HepG2 (cell line): ENCODE measurements at regions not wholly inside any gene's neighbourhood (a gene's known extent, or its start where the extent isn't known, plus 50 kb on each side); places are given as distances from the start of the nearest gene placed in this dataset.

Experiments
- ATAC-seq: fragments of 200-7000 bp; cut with Tn5 transposase; 3 replicates; pipeline ENCODE4 v1.9.1; 2020; ENCODE audit warnings: mild to moderate bottlenecking, moderate library complexity
- BruUV-seq: library from RNA; stranded (reverse); fragments of 400-500 nt; replicated peaks from 2 replicates; lab custom pipeline; 2021; lab: Mats Ljungman, UMichigan
- CTCF ChIA-PET: fragments of 300-600 bp; formaldehyde crosslinking; extraction: SDS; loops from one replicate; lab custom pipeline; 2021; ENCODE audit warnings: low total read pairs, inconsistent platforms, low intra/inter-chr PET ratio; lab: Yijun Ruan, JAX
- POLR2A ChIA-PET: fragments of 350-600 bp; sonication (Branson Sonifier 250); formaldehyde crosslinking; loops from one replicate; lab custom pipeline; 2020; ENCODE audit warnings: antibody characterized with exemption, inconsistent platforms; lab: Yijun Ruan, JAX
- DNase-seq: peaks from one replicate; pipeline ENCODE4 v3.0.0-alpha.2; 2015; ENCODE audit warnings: low spot score
- FAIRE-seq: peaks from 3 replicates; lab custom pipeline; 2011; peaks lifted over from hg19 to GRCh38; lab: Jason Lieb, UNC
- H2AFZ ChIP-seq: one replicate; pipeline ENCODE4 v1.6.1; 2011; ENCODE audit warnings: low read length, inconsistent platforms
- H3K27ac ChIP-seq: fragments of 300-600 bp; 3 replicates; pipeline ENCODE4 v1.8.0; 2011; ENCODE audit warnings: mixed run types, mild to moderate bottlenecking, mixed read lengths, low read length, inconsistent platforms; ENCODE audit not compliant: insufficient read depth; ENCODE audit errors: extremely low read length
- H3K27me3 ChIP-seq, 2 experiments: fragments of 200-600 bp in 1 of 2; 2 replicates in 1 of 2; 3 replicates in 1 of 2; pipeline versions ENCODE4 v1.6.0 to v1.8.0; 2011; ENCODE audit warnings: low read length in 2 of 2, mild to moderate bottlenecking in 2 of 2, moderate library complexity in 2 of 2, inconsistent platforms in 1 of 2; ENCODE audit not compliant: insufficient read depth in 2 of 2, control insufficient read depth in 1 of 2
- H3K36me3 ChIP-seq, 2 experiments: fragments of 200-600 bp in 1 of 2; replicated peaks in 1 of 2; 2 replicates in 1 of 2; 3 replicates in 1 of 2; pipeline versions ENCODE4 v1.5.1 to v1.8.0; 2011; ENCODE audit warnings: low read length in 2 of 2, inconsistent platforms in 1 of 2; ENCODE audit not compliant: insufficient read depth in 2 of 2, control insufficient read depth in 1 of 2
- H3K4me1 ChIP-seq: 2 replicates; pipeline ENCODE4 v1.5.1; 2012; ENCODE audit warnings: low read length, inconsistent platforms; ENCODE audit not compliant: insufficient read depth
- H3K4me2 ChIP-seq: 2 replicates; pipeline ENCODE4 v1.6.0; 2011; ENCODE audit warnings: low read depth, low read length, inconsistent platforms
- H3K4me3 ChIP-seq, 3 experiments: fragments of 200-600 bp in 1 of 3; sonication (generic), shearing (Covaris generic) in 1 of 3; replicated peaks in 1 of 3; 2 replicates each; pipeline ENCODE4 v1.5.1; 2011 to 2016; ENCODE audit warnings: low read length in 3 of 3, inconsistent platforms in 2 of 3, low read depth in 2 of 3, mild to moderate bottlenecking in 2 of 3, control low read depth in 1 of 3, mixed read lengths in 1 of 3; ENCODE audit not compliant: insufficient read depth in 1 of 3
- H3K79me2 ChIP-seq: one replicate; pipeline ENCODE4 v1.6.1; 2011; ENCODE audit warnings: low read length, inconsistent platforms; ENCODE audit not compliant: insufficient read depth
- H3K9ac ChIP-seq: 2 replicates; pipeline ENCODE4 v1.6.0; 2011; ENCODE audit warnings: mild to moderate bottlenecking, low read depth, low read length, inconsistent platforms; ENCODE audit not compliant: insufficient read depth
- H3K9me3 ChIP-seq: 2 replicates; pipeline ENCODE4 v1.5.1; 2012; ENCODE audit warnings: mild to moderate bottlenecking, low read length
- H4K20me1 ChIP-seq: 2 replicates; pipeline ENCODE4 v1.6.0; 2011; ENCODE audit warnings: inconsistent platforms, mild to moderate bottlenecking, low read length, moderate library complexity; ENCODE audit not compliant: insufficient read depth
- GPN1 ChIP-seq: sonication (generic); formaldehyde crosslinking; IDR thresholded peaks from 2 replicates; pipeline ENCODE4 v1.5.1; 2020; ENCODE audit warnings: missing genetic modification reagents, borderline replicate concordance
- HNRNPUL1 ChIP-seq: fragments of 200-400 bp; formaldehyde crosslinking; IDR thresholded peaks from 2 replicates; pipeline ENCODE4 v1.6.1; 2017; ENCODE audit warnings: low read depth, mild to moderate bottlenecking, low read length, moderate library complexity
- IKZF1 ChIP-seq: fragments of 450-650 bp; IDR thresholded peaks from 2 replicates; pipeline ENCODE4 v1.7.1; 2016
- KDM6A ChIP-seq: IDR thresholded peaks from 2 replicates; pipeline ENCODE4 v1.6.1; 2016; ENCODE audit warnings: low read depth
- MAFF ChIP-seq: IDR thresholded peaks from 2 replicates; pipeline ENCODE4 v1.6.1; 2011; ENCODE audit warnings: low read depth, low read length, improper control_type of control experiment
- MEIS2 ChIP-seq: sonication (generic); formaldehyde crosslinking; IDR thresholded peaks from 2 replicates; pipeline ENCODE4 v1.9.0; 2021; ENCODE audit warnings: mild to moderate bottlenecking, missing genetic modification reagents
- NR2F2 ChIP-seq: IDR thresholded peaks from 2 replicates; pipeline ENCODE4 v1.6.1; 2012; ENCODE audit warnings: low read depth, inconsistent platforms, borderline replicate concordance
- ZBTB38 ChIP-seq: sonication (generic); formaldehyde crosslinking; IDR thresholded peaks from 2 replicates; pipeline ENCODE4 v1.5.1; 2020; ENCODE audit warnings: mild to moderate bottlenecking, missing genetic modification reagents
- ZMYM3 ChIP-seq: sonication (generic); formaldehyde crosslinking; IDR thresholded peaks from 2 replicates; pipeline ENCODE4 v1.5.1; 2020; ENCODE audit warnings: mild to moderate bottlenecking, missing genetic modification reagents
- ZNF670 ChIP-seq: sonication (generic); formaldehyde crosslinking; IDR thresholded peaks from 2 replicates; pipeline ENCODE4 v1.8.0; 2022; ENCODE audit warnings: mild to moderate bottlenecking, missing genetic modification reagents, borderline replicate concordance
- ZNF674 ChIP-seq: sonication (generic); formaldehyde crosslinking; IDR thresholded peaks from 2 replicates; pipeline ENCODE4 v1.5.0; 2020; ENCODE audit warnings: low read depth, mild to moderate bottlenecking, missing genetic modification reagents
- ZNF749 ChIP-seq: sonication (generic); formaldehyde crosslinking; IDR thresholded peaks from 2 replicates; pipeline ENCODE4 v1.8.0; 2022; ENCODE audit warnings: mild to moderate bottlenecking, missing genetic modification reagents, moderate library complexity, borderline replicate concordance
- ZSCAN22 ChIP-seq: sonication (generic); formaldehyde crosslinking; IDR thresholded peaks from 2 replicates; pipeline ENCODE4 v1.4.0; 2020; ENCODE audit warnings: mild to moderate bottlenecking, missing genetic modification reagents
- WGBS: methylation state at CpG from one replicate; pipeline ENCODE4 v1.1.6; 2017; ENCODE audit warnings: low lambda C conversion rate; 5-methylcytosine and 5-hydroxymethylcytosine counted together
- in situ Hi-C: cut with HindIII; loops from 2 replicates; pipeline ENCODE4 v1.10.0; 2017; ENCODE audit warnings: low pct_unique_long_range_greater_than_20kb; ENCODE audit not compliant: extremely low pct_ligation_motif_present
- intact Hi-C: fragments of 100-400 bp; cut with micrococcal nuclease; formaldehyde crosslinking; loops from one replicate; pipeline ENCODE4 v1.10.0; 2022; ENCODE audit not compliant: unreplicated experiment
- TF ChIP-seq, protein P1 (sequence below): sonication (generic); formaldehyde crosslinking; IDR thresholded peaks from 2 replicates; pipeline ENCODE4 v1.4.0; 2020; ENCODE audit warnings: missing genetic modification reagents
- TF ChIP-seq, protein P2 (sequence below): sonication (generic); formaldehyde crosslinking; IDR thresholded peaks from 2 replicates; pipeline ENCODE4 v1.4.0; 2020; ENCODE audit warnings: missing genetic modification reagents, mild to moderate bottlenecking, borderline replicate concordance

DNA sequence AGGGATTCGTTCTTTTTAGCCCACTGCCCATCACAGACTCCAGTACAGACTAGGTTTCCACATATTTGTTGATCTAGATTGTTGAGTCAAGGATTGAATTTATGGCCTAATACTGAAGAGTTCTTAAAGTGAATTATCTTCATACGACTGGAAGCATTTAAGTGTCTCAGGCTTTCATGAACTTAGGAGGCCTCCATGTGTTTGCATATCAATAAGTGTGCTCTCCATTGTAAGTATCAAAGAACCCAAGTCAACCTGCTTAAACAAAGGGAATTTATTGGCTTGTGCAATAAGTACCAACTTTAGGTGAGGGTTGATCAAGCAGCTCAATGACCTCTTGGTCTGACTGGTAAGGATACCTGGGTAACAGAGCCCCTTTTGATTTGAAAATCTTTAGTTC lies 382.1 kb downstream of the PDCD6IP start (continued):
- no peak for TF ChIP-seq IKZF1

DNA sequence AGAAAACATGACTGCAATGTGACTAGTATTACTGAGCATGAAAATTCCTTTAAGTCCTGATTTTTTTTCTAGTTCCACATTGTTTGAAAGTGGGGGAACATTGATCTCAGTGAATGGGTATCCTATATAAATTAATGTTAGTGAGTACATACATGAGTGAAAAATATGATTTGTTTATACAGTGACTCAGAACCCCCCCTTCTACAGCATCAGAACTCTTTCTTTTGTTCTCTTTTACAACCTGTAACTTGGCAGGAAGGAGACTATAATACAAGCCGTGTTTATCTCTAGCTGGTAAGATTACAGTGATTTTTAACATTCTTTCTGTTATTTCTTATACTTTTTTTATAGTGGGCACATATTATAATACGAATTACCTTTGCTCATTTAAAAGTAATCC lies 384.7 kb downstream of the PDCD6IP start:
- no peak overlapping the region for H3K4me3 ChIP-seq
- ATAC-seq: no peak
- no TSS peak for BruUV-seq
- no peaks in the 10 kb centered on the region for H3K9me3 ChIP-seq
- no peak for FAIRE-seq
- DNase-seq: no peak
- H3K4me1 ChIP-seq: no peaks in the 10 kb centered on the region
- H3K79me2 ChIP-seq: no peaks in the 10 kb centered on the region
- no peak overlapping the region for H3K27ac ChIP-seq
- in situ Hi-C loops: no loop called here
- no peaks in the 10 kb centered on the region for H4K20me1 ChIP-seq
- no peak overlapping the region for H3K4me2 ChIP-seq
- ChIA-PET CTCF (no interaction called here), POLR2A (no interaction called here)
- no peaks in the 10 kb centered on the region for H3K36me3 ChIP-seq
- H3K27me3 ChIP-seq: no peaks in the 10 kb centered on the region
- intact Hi-C loops: no loop called here
- WGBS: 2% methylated on average over 2 of the region's 2 CpGs
- TF ChIP-seq ZMYM3 (CRISPR knock-in tag) (no peak), ZBTB38 (CRISPR knock-in tag) (no peak), HNRNPUL1 (no peak)
- no peak overlapping the region for H2AFZ ChIP-seq
- no peak overlapping the region for H3K9ac ChIP-seq

DNA sequence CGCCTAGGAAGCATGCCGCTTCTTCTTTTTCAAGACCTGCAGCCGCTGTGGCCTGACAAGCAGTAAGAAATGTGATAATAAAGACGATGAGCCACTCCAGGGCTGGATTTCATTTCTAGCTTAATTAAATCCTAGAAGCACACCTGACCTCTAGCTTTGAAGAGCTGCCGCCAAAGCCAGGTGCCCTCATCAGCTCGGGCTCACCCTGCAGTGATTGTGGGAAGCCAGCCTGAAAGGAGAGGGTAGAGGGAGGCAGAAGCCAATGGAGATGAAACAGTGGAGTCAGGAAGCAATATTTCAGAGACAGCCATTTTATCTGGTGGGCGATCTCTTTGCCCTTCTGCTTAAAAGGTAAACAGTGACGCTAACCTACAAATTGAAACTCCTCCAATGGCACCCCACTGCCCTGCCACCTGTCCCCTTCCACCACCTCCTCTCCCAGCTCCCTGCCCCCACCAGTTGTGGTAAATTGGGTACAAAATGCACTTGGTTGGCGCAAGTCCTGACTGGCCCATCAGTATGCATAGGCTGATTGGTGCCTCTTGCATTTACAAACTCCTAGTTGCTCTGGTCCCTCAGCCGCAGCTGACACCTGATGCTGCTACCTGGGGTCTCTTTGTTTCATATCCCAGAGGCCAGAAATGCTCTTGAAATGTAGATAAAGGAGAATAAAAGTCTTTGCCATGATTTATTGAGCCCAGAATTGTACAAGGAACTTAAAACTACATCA lies 385.3 kb downstream of the PDCD6IP start:
- H3K4me2 ChIP-seq: no peak overlapping the region
- POLR2A ChIA-PET: no interaction called here
- TF ChIP-seq ZNF749 (CRISPR knock-in tag) (no peak), MAFF (no peak), ZNF670 (CRISPR knock-in tag) (no peak), GPN1 (no peak), KDM6A (CRISPR knock-in tag) (no peak), HNRNPUL1 (no peak), ZNF674 (CRISPR knock-in tag) (no peak), NR2F2 (no peak), ZSCAN22 (no peak), MEIS2 (CRISPR knock-in tag) (no peak)
- TF ChIP-seq, protein P1, sequence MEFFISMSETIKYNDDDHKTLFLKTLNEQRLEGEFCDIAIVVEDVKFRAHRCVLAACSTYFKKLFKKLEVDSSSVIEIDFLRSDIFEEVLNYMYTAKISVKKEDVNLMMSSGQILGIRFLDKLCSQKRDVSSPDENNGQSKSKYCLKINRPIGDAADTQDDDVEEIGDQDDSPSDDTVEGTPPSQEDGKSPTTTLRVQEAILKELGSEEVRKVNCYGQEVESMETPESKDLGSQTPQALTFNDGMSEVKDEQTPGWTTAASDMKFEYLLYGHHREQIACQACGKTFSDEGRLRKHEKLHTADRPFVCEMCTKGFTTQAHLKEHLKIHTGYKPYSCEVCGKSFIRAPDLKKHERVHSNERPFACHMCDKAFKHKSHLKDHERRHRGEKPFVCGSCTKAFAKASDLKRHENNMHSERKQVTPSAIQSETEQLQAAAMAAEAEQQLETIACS (CRISPR knock-in tag): no peak
- TF ChIP-seq, protein P2, sequence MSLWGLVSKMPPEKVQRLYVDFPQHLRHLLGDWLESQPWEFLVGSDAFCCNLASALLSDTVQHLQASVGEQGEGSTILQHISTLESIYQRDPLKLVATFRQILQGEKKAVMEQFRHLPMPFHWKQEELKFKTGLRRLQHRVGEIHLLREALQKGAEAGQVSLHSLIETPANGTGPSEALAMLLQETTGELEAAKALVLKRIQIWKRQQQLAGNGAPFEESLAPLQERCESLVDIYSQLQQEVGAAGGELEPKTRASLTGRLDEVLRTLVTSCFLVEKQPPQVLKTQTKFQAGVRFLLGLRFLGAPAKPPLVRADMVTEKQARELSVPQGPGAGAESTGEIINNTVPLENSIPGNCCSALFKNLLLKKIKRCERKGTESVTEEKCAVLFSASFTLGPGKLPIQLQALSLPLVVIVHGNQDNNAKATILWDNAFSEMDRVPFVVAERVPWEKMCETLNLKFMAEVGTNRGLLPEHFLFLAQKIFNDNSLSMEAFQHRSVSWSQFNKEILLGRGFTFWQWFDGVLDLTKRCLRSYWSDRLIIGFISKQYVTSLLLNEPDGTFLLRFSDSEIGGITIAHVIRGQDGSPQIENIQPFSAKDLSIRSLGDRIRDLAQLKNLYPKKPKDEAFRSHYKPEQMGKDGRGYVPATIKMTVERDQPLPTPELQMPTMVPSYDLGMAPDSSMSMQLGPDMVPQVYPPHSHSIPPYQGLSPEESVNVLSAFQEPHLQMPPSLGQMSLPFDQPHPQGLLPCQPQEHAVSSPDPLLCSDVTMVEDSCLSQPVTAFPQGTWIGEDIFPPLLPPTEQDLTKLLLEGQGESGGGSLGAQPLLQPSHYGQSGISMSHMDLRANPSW (CRISPR knock-in tag): no peak

More for the DNA sequence above, 385.3 kb downstream of the PDCD6IP start:
- FAIRE-seq (no peak), ATAC-seq (no peak), DNase-seq (no peak)
- no TSS peak for BruUV-seq
- WGBS: 23% methylated on average over 10 of the region's 10 CpGs
- Histone ChIP-seq H3K4me3 (no peak overlapping the region), H3K79me2 (no peaks in the 10 kb centered on the region), H3K9me3 (no peaks in the 10 kb centered on the region), H3K9ac (no peak overlapping the region), H4K20me1 (no peaks in the 10 kb centered on the region), H2AFZ (no peak overlapping the region), H3K36me3 (no peaks in the 10 kb centered on the region), H3K4me1 (no peaks in the 10 kb centered on the region), H3K27ac (no peak overlapping the region), H3K27me3 (no peaks in the 10 kb centered on the region; a peak in 1 of 5 replicates)
- CTCF ChIA-PET: no interaction called here
- in situ Hi-C loops: no loop called here
- intact Hi-C loops: no loop called here
